Gastrocnemius medialis (tissue), 4 donors: ENCODE measurements at regions not wholly inside any gene's neighbourhood (a gene's known extent, or its start where the extent isn't known, plus 50 kb on each side); places are given as distances from the start of the nearest gene placed in this dataset.

Experiments used
- POLR2A ChIP-seq, 2 donors: fragments of 450-650 bp; IDR thresholded peaks; one replicate each; pipeline ENCODE4 v1.6.1; 2017; ENCODE audit warnings: antibody characterized with exemption in 2 of 2, mild to moderate bottlenecking in 2 of 2, moderate library complexity in 2 of 2
- TF ChIP-seq, protein P1 (sequence below), 5 experiments: fragments of 450-650 bp in 3 of 5; fragments of 200-600 bp in 2 of 5; sonication (generic) in 2 of 5; IDR thresholded peaks in 4 of 5; conservative IDR thresholded peaks in 1 of 5; 1 replicate in 4 of 5; 2 replicates in 1 of 5; pipeline ENCODE4 v1.5.1; 2016 to 2019; ENCODE audit warnings: antibody characterized with exemption in 5 of 5, mild to moderate bottlenecking in 3 of 5, moderate library complexity in 3 of 5

DNA sequence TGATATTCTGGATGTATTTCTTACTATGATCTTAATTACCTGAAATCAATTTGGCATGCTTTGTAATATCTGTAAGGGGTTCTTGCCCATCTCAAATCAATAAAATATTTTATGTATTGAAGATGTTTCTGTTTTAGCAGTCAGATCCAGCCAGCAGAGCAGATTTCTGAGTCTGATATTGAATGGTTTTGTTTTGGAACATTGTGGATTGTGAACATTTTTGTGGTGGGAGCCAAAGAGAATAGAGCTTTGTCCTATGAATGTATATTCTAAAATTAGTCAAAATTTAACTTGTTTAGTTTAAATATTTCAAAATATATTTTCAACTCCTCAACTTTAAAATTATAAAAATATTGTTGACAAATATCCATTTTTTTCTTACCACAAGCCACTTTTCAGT, 197.0 kb downstream of the UBE2E3 start:
- TF ChIP-seq, protein P1, sequence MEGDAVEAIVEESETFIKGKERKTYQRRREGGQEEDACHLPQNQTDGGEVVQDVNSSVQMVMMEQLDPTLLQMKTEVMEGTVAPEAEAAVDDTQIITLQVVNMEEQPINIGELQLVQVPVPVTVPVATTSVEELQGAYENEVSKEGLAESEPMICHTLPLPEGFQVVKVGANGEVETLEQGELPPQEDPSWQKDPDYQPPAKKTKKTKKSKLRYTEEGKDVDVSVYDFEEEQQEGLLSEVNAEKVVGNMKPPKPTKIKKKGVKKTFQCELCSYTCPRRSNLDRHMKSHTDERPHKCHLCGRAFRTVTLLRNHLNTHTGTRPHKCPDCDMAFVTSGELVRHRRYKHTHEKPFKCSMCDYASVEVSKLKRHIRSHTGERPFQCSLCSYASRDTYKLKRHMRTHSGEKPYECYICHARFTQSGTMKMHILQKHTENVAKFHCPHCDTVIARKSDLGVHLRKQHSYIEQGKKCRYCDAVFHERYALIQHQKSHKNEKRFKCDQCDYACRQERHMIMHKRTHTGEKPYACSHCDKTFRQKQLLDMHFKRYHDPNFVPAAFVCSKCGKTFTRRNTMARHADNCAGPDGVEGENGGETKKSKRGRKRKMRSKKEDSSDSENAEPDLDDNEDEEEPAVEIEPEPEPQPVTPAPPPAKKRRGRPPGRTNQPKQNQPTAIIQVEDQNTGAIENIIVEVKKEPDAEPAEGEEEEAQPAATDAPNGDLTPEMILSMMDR (IDR thresholded peaks at IDR 0.05 in 4 of 5, conservative IDR thresholded peaks at IDR 0.05 in 1 of 5): no peak
- TF ChIP-seq POLR2A (IDR thresholded peaks at IDR 0.05): no peak
